A673 (cell line): ENCODE measurements at regions not wholly inside any gene's neighbourhood (a gene's known extent, or its start where the extent isn't known, plus 50 kb on each side); places are given as distances from the start of the nearest gene placed in this dataset.

ENCODE experiments used
- CTCF ChIP-seq: fragments of 300-800, 200-600 bp; sonication (generic); conservative IDR thresholded peaks from 2 replicates; pipeline ENCODE4 v1.5.1; 2017; ENCODE audit warnings: low read depth, mild to moderate bottlenecking, antibody characterized with exemption, low read length, moderate library complexity, mixed read lengths
- EZH2 ChIP-seq: fragments of 200-600 bp; sonication (generic); IDR thresholded peaks from 2 replicates; pipeline ENCODE4 v1.6.1; 2017; ENCODE audit warnings: borderline replicate concordance, low read depth, mild to moderate bottlenecking, mixed read lengths, antibody characterized with exemption, low read length; ENCODE audit not compliant: poor library complexity, severe bottlenecking

- TF ChIP-seq CTCF (no peak), EZH2 (no peak)
These were observed 172.1 kb upstream of the HTR1E start for GRCh38 chr6:86765211-86765610.
